ENCODE measurements at regions not wholly inside any gene's neighbourhood (a gene's known extent, or its start where the extent isn't known, plus 50 kb on each side); places are given as distances from the start of the nearest gene placed in this dataset.

DNA sequence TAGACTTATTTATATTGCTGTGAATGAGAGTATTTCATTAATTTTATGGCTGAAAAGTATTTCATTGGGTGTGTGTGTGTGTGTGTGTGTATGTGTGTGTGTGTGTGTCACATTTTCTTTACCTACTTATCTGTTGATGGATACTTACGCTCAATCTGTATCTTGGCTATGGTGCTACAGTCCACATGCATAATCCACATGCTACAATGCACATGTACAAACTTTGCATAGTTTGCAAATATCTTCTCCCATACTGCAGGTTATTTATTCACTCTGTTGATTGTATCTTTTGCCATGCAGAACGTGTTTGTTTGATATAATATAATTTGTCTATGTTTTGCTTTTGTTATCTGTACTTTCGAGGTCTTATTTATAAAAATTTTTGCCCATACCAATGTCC lies 167.8 kb downstream of the RAB28 start:
- no peak for DNase-seq (ENCODE audit: low read depth)

DNA sequence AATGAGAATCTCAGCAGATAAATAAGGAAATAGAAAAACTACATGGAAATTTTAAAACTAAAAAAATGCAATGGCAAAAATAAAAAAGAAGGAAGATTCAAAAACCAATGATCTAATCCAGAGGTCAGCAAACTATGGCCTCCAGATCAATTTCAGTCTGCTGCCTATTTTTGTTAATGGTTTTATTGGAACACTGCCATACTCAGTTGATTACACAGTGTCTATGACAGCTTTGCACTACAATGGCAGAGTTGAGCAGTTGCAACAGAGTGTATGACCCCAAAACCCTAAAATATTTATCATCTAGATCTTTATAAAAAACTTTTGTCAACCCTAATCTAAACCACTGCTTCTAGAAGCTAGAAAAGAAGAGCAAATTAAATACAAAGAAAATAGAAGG lies 170.3 kb downstream of the RAB28 start:
- DNase-seq (ENCODE audit: low read depth) = no peak

DNA sequence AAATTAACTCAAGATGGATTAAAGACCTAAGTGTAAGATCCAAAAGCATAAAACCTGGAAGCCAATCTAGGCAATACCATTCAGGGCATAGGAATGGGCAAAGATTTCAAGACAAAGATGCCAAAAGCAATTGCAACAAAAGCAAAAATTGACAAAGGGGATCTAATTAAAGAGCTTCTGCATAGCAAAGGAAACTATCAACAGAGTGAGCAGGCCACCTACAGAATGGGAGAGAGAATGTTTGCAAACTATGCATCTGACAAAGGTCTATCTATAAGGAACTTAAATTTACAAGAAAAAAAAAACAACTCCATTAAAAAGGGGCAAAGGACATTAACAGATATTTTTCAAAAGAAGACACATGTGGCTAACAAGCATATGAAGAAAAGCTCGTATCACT lies 171.9 kb downstream of the RAB28 start:
- no peak for DNase-seq (ENCODE audit: low read depth)

DNA sequence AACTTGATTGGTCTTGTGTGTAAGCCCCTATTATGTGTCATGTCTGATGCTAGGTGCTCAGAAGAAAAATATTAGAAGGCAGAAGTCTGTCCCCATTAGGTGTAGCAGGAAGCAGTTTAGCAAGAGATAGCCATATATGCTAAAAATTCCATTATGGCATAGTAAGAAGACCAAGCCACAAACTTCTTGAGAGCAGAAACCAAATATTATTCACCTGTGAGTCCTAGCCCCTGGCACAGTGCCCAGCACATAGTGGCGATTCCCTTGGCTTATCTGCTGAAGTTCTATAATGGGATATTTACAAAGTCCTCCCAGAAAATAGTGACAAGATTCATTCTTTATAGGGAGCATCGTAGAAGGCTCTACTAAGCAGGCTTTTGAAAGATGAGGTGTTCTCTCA lies 174.4 kb downstream of the RAB28 start:
- no peak for DNase-seq (ENCODE audit: low read depth)

DNA sequence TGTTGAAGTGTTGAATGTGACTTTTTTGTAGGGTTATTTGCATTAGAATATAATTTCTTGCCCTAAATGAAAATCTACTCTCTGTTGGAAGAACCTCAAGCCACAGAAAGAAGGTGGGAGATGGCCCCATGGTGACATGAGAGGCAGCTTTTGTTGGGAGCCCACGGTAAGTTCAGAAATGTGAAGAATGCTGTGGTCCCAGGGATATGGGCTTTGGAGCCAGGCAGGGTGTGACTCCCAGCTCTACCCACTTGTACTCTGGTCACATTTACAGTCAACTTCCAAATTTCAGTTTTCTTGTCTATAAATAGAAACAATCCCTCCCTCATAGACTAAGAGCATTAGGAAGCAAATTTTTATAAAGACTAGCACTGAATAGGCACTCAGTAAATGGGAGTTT lies 177.8 kb downstream of the RAB28 start:
- no peak for DNase-seq (ENCODE audit: low read depth)

DNA sequence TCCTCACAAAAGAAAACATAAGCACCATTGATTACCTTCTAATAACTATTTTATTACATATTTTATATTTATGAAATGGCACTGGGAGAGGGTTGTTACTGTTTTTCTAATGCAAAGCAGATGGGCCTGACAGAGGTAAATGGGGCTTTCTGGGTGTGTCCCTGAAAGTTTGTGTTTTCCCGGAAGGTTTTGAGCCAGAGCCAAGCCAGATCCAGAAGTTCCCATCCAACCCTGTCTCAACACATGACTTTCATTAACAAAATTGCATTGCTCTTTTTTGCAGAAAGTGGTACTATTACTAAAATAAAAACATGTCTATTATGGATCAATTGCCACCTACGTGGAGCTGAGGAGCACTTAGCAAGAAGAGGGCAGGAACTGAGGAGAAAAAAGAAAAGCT lies 181.3 kb downstream of the RAB28 start:
- no peak for DNase-seq (ENCODE audit: low read depth)

DNA sequence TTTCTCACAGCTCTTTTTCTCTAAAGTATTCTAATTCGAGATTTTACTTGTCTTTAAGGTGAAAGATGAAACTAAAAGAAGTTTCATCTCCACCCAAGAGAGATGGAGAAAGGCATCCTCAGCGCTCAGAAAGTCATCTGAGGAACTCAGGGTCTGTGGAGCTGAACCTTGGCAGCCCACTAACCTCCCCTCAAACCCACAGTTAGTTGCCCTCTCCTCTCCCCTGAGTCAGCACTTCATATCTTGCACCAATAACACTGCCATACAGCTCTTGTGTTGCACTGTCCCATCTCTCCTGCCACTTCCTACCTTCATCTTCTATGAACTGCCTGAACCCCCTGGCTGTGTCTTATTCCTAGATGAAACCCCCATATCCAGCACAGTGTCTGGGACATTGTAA lies 184.8 kb downstream of the RAB28 start:
- DNase-seq (ENCODE audit: low read depth) = no peak

DNA sequence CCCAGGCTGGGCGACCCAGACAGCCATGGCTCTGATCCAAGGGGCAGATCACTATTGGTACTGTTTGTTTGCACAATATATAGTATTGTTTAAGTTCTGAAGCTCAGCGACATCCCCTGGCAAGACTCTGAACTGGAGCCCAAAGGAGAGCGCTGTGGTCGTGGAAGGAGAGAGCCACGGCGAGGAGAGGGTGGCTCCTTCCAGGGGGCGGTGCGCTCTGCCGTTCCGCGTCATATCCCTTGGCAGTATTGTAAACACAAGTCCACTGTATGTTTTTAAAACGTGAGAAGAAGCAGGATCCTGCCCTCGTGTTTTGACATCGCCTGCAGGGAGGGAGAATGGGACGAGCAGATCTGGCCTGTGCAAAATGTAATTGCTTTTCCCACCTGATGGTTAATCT lies 185.5 kb downstream of the RAB28 start:
- DNase-seq (ENCODE audit: low read depth) = no peak

DNA sequence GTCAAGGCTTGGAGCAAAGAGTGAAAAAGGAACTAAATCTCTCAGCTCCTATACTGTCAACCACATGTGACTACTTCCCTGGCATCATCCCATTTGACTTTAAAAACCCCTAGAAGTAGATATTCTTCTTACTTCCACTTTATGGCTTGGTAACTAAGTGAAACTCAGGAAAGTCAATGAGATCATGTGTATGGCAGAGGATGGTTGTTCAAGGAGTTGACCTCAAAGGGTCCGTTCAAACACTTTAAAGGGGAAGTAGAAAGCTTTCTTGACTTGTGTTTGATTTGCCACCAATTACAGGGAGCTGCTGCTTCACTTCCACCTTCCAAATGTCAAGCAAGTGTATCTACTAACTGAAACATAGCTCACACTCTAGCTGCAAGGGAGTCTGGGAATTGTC lies 187.2 kb downstream of the RAB28 start:
- no peak for DNase-seq (ENCODE audit: low read depth)

DNA sequence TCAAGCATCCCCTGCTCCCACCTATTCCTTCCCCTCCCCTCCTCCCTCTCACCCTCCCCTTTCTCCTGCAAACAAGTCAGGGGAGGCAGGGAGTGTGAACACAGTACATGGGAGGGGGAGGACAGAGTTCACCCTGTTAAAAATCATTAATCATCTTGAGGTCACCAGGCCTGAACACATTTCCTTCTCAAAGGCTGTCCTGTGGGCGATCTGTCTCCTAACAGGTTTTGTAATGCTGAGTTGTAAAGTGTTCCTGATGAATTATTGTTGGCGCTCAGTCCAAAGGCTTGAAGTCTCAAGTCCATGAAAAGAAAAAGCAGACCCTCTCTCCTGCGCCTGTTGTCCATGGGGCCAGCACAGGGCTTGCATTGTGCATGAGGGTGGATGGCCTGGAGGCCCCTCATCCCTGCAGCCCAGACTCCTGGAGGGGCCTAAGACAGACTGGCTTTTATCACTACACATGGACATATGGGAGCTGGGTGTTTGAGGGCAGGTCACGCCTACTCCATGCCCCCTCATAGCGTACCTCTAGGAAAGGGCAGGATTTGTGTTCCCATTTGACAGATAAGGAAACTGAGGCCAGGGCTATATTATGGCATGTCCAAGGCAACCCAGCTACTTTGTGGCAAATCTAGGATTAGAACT lies 189.1 kb downstream of the RAB28 start:
- no peak for DNase-seq (ENCODE audit: low read depth)

DNA sequence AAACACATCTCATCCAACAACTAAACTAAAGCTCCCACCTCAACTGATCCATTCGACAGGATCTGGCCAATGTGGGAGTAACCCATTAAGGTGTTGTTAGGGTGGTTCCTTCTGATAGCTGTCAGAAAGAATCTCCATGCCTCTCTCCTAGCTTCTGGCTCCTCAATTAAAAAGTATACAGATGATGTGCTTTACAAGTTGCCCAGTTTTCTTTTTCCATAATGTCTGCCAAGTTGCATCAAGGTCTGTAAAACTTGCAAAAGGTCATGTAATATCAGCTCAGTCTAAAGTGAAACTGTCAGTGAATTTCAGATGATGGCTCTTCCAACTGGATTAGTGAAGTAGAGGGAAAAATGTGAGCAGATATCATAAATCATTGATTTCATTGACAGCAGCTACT lies 191.8 kb downstream of the RAB28 start:
- DNase-seq (ENCODE audit: low read depth) = no peak

DNA sequence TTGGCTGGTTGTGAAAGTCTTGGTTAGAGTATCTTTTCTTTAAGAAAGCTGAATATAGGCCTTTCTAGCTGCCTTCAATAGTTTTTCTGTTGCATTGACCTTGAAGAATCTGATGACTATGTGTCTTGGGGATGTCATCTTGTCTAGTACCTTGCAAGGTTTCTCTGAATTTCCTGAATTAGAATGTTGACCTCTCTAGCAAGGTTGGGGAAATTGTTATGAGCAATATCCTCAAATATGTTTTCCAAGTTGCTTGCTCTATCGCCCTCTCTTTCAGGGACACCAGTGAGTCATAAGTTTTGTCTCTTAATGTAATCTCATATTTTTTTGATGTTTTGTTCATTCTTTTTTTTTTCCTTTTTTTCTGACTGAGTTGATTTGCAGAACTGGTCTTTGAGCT lies 194.7 kb downstream of the RAB28 start:
- DNase-seq (ENCODE audit: low read depth) = no peak

DNA sequence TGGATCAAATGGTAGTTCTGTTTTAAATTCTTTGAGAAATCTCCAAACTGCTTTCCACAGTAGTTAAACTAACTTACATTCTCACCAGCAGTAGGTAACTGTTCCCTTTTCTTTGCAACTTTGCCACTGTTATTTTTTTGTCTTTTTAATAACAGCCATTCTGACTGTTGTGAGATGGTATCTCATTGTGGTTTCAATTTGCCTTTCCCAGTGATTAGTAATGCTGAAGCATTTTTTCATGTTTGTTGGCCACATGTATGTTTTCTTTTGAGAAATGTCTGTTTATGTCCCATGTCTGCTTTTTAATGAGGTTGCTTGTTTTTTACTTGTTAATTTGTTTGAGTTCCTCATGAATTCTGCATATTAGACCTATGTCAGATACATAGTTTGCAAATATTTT lies 198.8 kb downstream of the RAB28 start:
- no peak for DNase-seq (ENCODE audit: low read depth)

DNA sequence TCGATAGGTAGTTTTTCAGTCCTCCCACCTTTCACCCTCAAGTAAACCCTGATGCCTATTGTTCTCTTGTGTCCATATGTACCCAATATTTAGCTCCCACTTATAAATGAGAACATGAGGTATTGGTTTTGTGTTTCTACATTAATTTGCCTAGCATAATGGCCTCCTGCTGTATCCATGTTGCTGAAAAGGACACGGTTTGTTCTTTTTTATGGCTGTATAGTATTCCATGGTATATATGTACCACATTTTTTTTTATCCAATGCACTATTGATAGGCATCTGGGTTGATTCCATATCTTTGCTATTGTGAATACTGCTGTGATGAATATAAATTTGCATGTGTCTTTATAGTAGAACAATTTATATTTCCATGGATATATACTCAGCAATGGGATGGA lies 199.2 kb downstream of the RAB28 start:
- DNase-seq (ENCODE audit: low read depth) = no peak

DNA sequence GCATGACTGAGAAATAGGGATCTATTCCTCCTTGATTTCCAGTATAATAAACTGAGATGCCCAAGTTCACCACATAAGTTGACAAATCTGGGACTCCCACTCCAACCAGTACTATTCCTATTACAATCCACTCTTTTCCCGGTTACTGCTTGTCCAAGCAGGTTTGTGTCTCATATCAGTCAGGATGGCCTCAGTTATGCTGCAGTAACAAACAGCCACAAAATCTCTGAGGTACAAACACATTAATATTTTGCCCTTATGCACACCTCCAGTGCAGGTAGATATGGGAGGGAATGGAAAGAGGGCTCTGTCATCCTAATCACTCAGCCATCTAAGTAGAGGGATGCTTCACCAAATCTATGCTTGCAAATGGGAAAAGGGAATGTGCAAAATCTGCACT lies 207.8 kb downstream of the RAB28 start:
- DNase-seq (ENCODE audit: low read depth) = no peak

DNA sequence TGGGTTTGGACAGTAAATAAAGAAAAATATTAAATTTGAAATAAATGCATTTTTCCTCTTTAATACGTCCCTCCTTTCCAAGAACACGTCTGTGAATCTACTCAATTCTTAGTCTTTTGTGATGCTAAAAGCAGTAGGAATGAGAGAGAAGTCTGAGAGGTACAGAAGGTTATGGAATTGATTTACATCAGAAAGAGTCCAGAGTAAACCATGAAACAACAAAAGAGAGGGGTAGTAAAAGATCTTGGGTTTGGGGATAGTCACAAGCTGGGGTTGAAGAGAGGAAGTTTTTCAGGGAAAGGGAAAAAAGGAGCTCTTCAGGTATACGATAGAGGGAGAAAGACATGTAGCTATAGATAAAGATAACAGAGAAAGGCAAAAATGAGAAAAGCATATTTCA lies 215.4 kb downstream of the RAB28 start:
- DNase-seq (ENCODE audit: low read depth) = no peak

DNA sequence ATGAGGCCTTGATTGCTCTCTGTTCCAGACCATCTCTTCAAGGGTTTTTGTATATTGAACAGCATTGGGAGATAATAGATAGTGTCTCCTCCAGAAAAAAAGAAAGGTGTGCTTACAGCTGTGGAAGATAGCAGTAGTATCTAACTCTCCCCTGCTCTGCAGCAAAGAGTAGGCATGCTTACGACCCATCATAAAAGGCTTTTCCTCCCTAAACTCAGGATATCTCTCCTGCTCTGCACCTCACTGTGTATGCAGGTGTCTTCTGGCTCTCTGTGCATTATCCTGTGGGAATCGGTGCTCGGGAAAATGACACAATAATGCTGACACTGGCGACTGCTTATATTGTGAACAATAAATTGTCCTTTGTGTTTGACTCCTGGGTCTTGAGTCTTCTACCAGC lies 216.0 kb downstream of the RAB28 start:
- DNase-seq (ENCODE audit: low read depth) = no peak

DNA sequence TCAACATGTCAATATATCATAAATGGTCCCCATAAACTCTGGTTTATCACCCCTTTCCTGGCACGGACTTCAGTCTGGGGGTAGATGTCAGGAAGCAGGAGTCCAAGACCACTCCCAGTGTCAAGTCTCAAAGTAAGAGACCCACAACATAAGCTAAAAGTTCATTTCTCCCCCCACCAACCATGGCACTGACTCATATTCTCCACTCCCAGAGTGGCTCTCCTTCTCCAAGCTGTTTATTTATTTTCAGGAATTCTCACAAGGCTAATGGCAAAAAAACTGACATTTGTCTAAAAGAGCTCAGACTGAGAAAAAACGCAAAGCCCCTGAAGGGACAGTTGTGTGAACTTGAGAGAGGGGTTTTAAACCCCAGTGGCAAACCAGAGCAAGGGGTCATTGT lies 217.0 kb downstream of the RAB28 start:
- DNase-seq (ENCODE audit: low read depth) = no peak

DNA sequence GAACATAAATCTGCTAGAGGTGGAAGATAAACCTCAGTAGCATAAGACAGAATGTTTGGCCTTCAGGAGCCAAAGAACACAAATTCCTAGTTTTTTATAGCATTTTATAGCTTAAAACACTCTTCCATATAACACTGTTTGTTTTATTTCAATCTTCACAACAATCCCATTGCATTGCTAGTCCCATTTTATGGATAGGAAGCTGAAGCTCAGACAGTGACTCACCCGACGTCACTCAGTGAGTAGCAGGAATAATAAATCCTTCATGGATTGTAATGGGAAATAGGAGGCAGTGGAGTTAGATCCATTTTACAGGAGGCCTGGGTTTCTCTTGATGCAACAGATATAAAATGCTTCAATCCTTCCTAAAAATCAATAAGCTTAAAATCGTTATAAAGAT lies 217.5 kb downstream of the RAB28 start:
- no peak for DNase-seq (ENCODE audit: low read depth)

DNA sequence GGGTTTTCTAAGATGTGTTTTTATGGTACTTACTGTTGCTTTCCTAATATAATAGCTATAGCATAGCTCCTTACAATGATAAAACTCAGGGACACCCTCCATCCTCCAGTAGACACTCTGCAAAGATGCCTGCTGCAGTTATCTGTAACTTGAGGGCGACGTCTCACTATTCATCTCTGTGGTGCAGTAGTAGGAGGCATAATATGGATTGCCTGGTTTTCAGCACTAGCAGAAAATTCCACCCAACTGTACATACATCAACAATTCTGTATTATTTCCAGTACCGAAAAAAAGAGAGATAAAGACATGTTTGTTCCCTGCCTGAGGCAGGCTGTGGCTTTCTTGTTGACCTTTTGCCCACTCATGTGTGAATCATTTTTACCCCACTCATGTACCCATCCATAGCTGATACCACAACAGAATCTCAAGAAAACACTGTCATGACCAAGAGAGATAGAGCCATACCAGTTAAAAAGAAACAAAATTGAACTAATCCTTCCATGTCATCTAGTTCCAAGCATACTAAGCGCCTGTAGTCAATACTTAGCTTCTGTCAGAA lies 220.1 kb downstream of the RAB28 start:
- DNase-seq (ENCODE audit: low read depth) = no peak

DNA sequence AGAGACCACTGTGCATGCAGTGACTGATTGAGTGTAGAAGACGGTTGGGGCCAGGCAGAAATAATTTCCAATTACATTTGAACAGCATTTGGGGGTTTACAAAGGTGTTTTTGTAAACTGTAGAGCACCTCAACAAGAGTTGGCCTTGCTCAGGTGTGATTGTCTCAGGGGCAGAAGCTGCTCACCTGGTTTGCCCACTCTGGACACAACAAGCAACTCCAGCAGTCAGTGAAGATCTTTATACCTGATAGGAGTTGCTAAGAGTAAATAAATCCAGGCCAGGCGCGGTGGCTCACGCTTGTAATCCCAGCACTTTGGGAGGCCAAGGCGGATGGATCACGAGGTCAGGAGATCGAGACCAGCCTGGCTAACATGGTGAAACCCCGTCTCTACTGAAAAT lies 221.3 kb downstream of the RAB28 start:
- DNase-seq (ENCODE audit: low read depth) = no peak

DNA sequence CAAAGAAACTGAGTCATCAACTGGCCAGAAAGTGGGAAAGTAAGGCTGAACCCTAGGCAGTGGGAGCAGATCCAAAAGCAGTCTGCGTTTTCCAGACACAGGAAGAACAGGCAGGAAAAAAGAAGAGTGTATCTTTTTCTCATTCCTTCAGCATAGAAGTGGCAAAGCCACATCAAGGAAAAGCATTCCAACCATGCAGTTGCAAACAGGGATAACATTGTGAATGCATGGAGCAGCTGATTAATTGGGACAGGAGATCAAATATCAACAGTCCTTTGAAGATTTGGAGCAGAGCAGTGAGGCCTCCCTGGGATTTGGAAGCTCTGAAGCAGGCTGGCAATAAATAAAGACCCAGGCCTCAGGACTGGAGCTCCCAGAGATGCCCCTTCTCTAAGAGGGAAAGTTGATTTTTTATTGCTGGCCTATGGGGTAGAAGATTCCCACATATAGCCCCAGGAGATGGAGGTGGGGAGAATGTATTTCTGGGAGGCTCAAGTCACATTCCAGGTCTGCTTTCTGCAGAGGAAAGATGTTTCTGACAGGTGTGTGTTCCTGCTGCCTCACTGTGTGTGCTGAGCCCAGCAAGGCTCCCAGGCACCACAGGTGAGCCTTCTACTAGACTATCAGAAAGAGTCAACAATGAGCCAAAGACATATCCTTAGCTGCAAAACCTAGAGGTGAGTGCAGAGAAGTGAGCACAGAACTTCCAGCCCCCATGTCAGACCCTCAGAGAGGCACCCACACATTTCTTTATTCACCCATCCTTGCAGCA lies 222.5 kb downstream of the RAB28 start:
- DNase-seq (ENCODE audit: low read depth) = no peak

DNA sequence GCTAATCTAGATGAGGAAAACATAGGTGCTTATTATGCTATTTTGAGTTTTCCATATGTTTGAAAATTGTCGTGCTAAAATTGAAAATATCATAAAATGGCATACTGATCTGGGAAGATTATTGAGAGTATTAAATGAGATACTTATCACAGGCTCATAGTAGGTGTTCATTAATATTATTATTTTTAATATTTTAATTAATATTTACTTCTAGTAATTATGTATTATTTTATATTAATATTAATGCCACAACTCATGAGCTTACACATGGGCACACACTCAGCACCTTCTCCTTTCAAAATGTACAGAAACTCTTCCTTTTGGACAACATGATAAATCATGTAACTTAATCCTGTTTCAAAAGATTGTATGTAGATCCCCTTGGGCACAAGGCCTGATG lies 223.6 kb downstream of the RAB28 start:
- no peak for DNase-seq (ENCODE audit: low read depth)

DNA sequence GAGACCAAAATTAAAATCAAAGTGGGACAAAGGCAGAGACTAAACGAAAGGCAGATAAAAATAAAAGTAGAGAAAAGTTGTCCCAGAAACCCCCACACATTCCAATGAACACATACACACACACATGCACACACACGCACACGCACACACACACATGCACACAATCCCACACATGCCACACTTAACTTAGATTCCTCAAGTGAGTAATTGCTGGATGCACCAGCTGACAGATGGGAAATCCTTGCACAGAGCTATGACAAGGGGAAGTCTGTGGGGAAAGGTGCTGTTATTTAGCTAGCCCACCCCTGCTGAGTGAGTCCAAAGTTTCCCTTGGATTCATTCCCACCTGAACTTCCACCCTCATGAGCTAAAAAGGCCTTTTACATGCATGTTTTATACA lies 233.9 kb downstream of the RAB28 start:
- no peak for DNase-seq (ENCODE audit: low read depth)
